ENCODE measurements at regions not wholly inside any gene's neighbourhood (a gene's known extent, or its start where the extent isn't known, plus 50 kb on each side); places are given as distances from the start of the nearest gene placed in this dataset.

GRCh38 chr3:118171236-118171852, 863.3 kb downstream of the IGSF11 start:
- Histone ChIP-seq H3K4me3 (ENCODE audit: low read length) (no peak overlapping the region), H3K36me3 (ENCODE audit: control insufficient read depth, insufficient read depth, low read length) (no peaks in the 10 kb centered on the region), H3K9ac (ENCODE audit: low read length) (no peak overlapping the region), H3K9me3 (ENCODE audit: control insufficient read depth, low read length) (no peaks in the 10 kb centered on the region), H3K27me3 (ENCODE audit: control insufficient read depth, insufficient read depth, low read length) (no peaks in the 10 kb centered on the region), H3K4me1 (ENCODE audit: control insufficient read depth, insufficient read depth, low read length) (no peaks in the 10 kb centered on the region)

DNA sequence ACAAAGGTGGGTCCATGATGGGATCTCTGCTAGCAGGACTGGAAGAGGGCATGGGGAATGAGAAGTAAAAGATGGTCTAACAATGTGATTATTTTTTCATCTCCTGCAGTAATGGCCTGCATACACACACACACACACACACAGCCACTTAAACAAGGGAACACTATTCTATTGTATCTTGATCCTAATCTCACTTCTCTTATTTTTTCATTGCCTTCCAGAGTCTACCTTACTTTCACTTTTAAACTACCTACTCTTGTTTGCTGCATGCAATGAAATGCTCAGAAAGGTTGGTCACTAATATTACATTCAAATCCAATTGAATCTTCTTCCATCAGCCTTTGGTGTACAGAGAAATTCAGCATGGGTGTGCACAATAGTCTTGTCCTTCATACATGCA, 853.8 kb downstream of the IGSF11 start:
- no peaks in the 10 kb centered on the region for H3K36me3 ChIP-seq (ENCODE audit: control insufficient read depth, insufficient read depth, low read length)
- H3K9ac ChIP-seq (ENCODE audit: low read length): no peak overlapping the region
- H3K4me3 ChIP-seq (ENCODE audit: low read length): no peak overlapping the region
- no peaks in the 10 kb centered on the region for H3K4me1 ChIP-seq (ENCODE audit: control insufficient read depth, insufficient read depth, low read length)
- H3K9me3 ChIP-seq (ENCODE audit: control insufficient read depth, low read length): no peaks in the 10 kb centered on the region
- no peaks in the 10 kb centered on the region for H3K27me3 ChIP-seq (ENCODE audit: control insufficient read depth, insufficient read depth, low read length)

- Histone ChIP-seq H3K27me3 (ENCODE audit: control insufficient read depth, insufficient read depth, low read length) (no peaks in the 10 kb centered on the region), H3K9me3 (ENCODE audit: control insufficient read depth, low read length) (no peaks in the 10 kb centered on the region), H3K4me1 (ENCODE audit: control insufficient read depth, insufficient read depth, low read length) (no peaks in the 10 kb centered on the region), H3K9ac (ENCODE audit: low read length) (no peak overlapping the region), H3K36me3 (ENCODE audit: control insufficient read depth, insufficient read depth, low read length) (no peaks in the 10 kb centered on the region), H3K4me3 (ENCODE audit: low read length) (no peak overlapping the region)
These were observed 853.4 kb downstream of the IGSF11 start for GRCh38 chr3:118181274-118181673.

- no peaks in the 10 kb centered on the region for H3K27me3 ChIP-seq (ENCODE audit: control insufficient read depth, insufficient read depth, low read length)
- H3K9ac ChIP-seq (ENCODE audit: low read length): no peak overlapping the region
- no peak overlapping the region for H3K4me3 ChIP-seq (ENCODE audit: low read length)
- H3K4me1 ChIP-seq (ENCODE audit: control insufficient read depth, insufficient read depth, low read length): no peaks in the 10 kb centered on the region
- H3K36me3 ChIP-seq (ENCODE audit: control insufficient read depth, insufficient read depth, low read length): no peaks in the 10 kb centered on the region
- H3K9me3 ChIP-seq (ENCODE audit: control insufficient read depth, low read length): no peaks in the 10 kb centered on the region
These were observed 848.6 kb downstream of the IGSF11 start for GRCh38 chr3:118186051-118186450.

- Histone ChIP-seq H3K9ac (ENCODE audit: low read length) (no peak overlapping the region), H3K4me1 (ENCODE audit: control insufficient read depth, insufficient read depth, low read length) (no peaks in the 10 kb centered on the region), H3K9me3 (ENCODE audit: control insufficient read depth, low read length) (no peaks in the 10 kb centered on the region), H3K36me3 (ENCODE audit: control insufficient read depth, insufficient read depth, low read length) (no peaks in the 10 kb centered on the region), H3K27me3 (ENCODE audit: control insufficient read depth, insufficient read depth, low read length) (no peaks in the 10 kb centered on the region), H3K4me3 (ENCODE audit: low read length) (no peak overlapping the region)
These were observed 847.4 kb downstream of the IGSF11 start for GRCh38 chr3:118187221-118187620.

DNA sequence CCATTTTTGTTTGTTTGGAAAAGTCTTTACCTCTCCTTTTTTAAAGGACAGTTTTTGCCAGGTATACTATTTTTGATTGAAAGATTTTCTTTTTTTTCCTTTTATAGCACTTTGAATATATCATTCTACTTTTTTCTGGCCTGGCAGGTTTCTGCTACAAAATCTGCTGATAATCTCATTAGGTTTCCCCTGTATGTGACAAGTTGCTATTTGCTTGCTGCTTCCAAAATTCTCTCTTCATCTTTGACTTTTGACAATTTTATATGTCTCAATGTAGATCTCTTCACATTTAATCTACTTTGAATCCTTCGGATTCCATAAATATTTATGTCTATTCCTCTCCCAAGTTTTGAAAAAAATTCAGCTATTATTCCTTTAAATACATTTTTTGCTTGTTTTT, 838.5 kb downstream of the IGSF11 start:
- no peaks in the 10 kb centered on the region for H3K4me1 ChIP-seq (ENCODE audit: control insufficient read depth, insufficient read depth, low read length)
- H3K4me3 ChIP-seq (ENCODE audit: low read length): no peak overlapping the region
- H3K36me3 ChIP-seq (ENCODE audit: control insufficient read depth, insufficient read depth, low read length): no peaks in the 10 kb centered on the region
- no peak overlapping the region for H3K9ac ChIP-seq (ENCODE audit: low read length)
- H3K9me3 ChIP-seq (ENCODE audit: control insufficient read depth, low read length): no peaks in the 10 kb centered on the region
- H3K27me3 ChIP-seq (ENCODE audit: control insufficient read depth, insufficient read depth, low read length): no peaks in the 10 kb centered on the region

GRCh38 chr3:118199044-118199443, 835.6 kb downstream of the IGSF11 start:
- H3K9me3 ChIP-seq (ENCODE audit: control insufficient read depth, low read length): no peaks in the 10 kb centered on the region
- H3K27me3 ChIP-seq (ENCODE audit: control insufficient read depth, insufficient read depth, low read length): no peaks in the 10 kb centered on the region
- no peak overlapping the region for H3K4me3 ChIP-seq (ENCODE audit: low read length)
- no peaks in the 10 kb centered on the region for H3K4me1 ChIP-seq (ENCODE audit: control insufficient read depth, insufficient read depth, low read length)
- no peaks in the 10 kb centered on the region for H3K36me3 ChIP-seq (ENCODE audit: control insufficient read depth, insufficient read depth, low read length)
- no peak overlapping the region for H3K9ac ChIP-seq (ENCODE audit: low read length)

- H3K9me3 ChIP-seq (ENCODE audit: control insufficient read depth, low read length): no peaks in the 10 kb centered on the region
- no peaks in the 10 kb centered on the region for H3K27me3 ChIP-seq (ENCODE audit: control insufficient read depth, insufficient read depth, low read length)
- H3K4me1 ChIP-seq (ENCODE audit: control insufficient read depth, insufficient read depth, low read length): no peaks in the 10 kb centered on the region
- no peak overlapping the region for H3K4me3 ChIP-seq (ENCODE audit: low read length)
- H3K9ac ChIP-seq (ENCODE audit: low read length): no peak overlapping the region
- no peaks in the 10 kb centered on the region for H3K36me3 ChIP-seq (ENCODE audit: control insufficient read depth, insufficient read depth, low read length)
These were observed 830.5 kb downstream of the IGSF11 start for GRCh38 chr3:118204052-118204656.

GRCh38 chr3:118207271-118207670, 827.4 kb downstream of the IGSF11 start:
- no peak overlapping the region for H3K4me3 ChIP-seq (ENCODE audit: low read length)
- no peaks in the 10 kb centered on the region for H3K4me1 ChIP-seq (ENCODE audit: control insufficient read depth, insufficient read depth, low read length)
- no peaks in the 10 kb centered on the region for H3K9me3 ChIP-seq (ENCODE audit: control insufficient read depth, low read length)

GRCh38 chr3:118208642-118209041, 826.0 kb downstream of the IGSF11 start:
- no peaks in the 10 kb centered on the region for H3K9me3 ChIP-seq (ENCODE audit: control insufficient read depth, low read length)
- H3K4me1 ChIP-seq (ENCODE audit: control insufficient read depth, insufficient read depth, low read length): no peaks in the 10 kb centered on the region
- no peak overlapping the region for H3K4me3 ChIP-seq (ENCODE audit: low read length)
- H3K36me3 ChIP-seq (ENCODE audit: control insufficient read depth, insufficient read depth, low read length): no peaks in the 10 kb centered on the region
- no peak overlapping the region for H3K9ac ChIP-seq (ENCODE audit: low read length)
- no peaks in the 10 kb centered on the region for H3K27me3 ChIP-seq (ENCODE audit: control insufficient read depth, insufficient read depth, low read length)

More at GRCh38 chr3:118207271-118207670, 827.4 kb downstream of the IGSF11 start:
- no peaks in the 10 kb centered on the region for H3K36me3 ChIP-seq (ENCODE audit: control insufficient read depth, insufficient read depth, low read length)
- no peak overlapping the region for H3K9ac ChIP-seq (ENCODE audit: low read length)
- no peaks in the 10 kb centered on the region for H3K27me3 ChIP-seq (ENCODE audit: control insufficient read depth, insufficient read depth, low read length)

- no peak overlapping the region for H3K4me3 ChIP-seq (ENCODE audit: low read length)
- H3K36me3 ChIP-seq (ENCODE audit: control insufficient read depth, insufficient read depth, low read length): no peaks in the 10 kb centered on the region
- no peaks in the 10 kb centered on the region for H3K4me1 ChIP-seq (ENCODE audit: control insufficient read depth, insufficient read depth, low read length)
- H3K9ac ChIP-seq (ENCODE audit: low read length): no peak overlapping the region
- H3K9me3 ChIP-seq (ENCODE audit: control insufficient read depth, low read length): no peaks in the 10 kb centered on the region
- H3K27me3 ChIP-seq (ENCODE audit: control insufficient read depth, insufficient read depth, low read length): no peaks in the 10 kb centered on the region
These were observed 820.8 kb downstream of the IGSF11 start for GRCh38 chr3:118213892-118214291.

GRCh38 chr3:118226206-118226605, 808.4 kb downstream of the IGSF11 start:
- H3K4me1 ChIP-seq (ENCODE audit: control insufficient read depth, insufficient read depth, low read length): no peaks in the 10 kb centered on the region
- no peaks in the 10 kb centered on the region for H3K9me3 ChIP-seq (ENCODE audit: control insufficient read depth, low read length)
- H3K4me3 ChIP-seq (ENCODE audit: low read length): no peak overlapping the region
- no peak overlapping the region for H3K9ac ChIP-seq (ENCODE audit: low read length)
- no peaks in the 10 kb centered on the region for H3K36me3 ChIP-seq (ENCODE audit: control insufficient read depth, insufficient read depth, low read length)
- H3K27me3 ChIP-seq (ENCODE audit: control insufficient read depth, insufficient read depth, low read length): no peaks in the 10 kb centered on the region

GRCh38 chr3:118227191-118227590, 807.5 kb downstream of the IGSF11 start:
- Histone ChIP-seq H3K27me3 (ENCODE audit: control insufficient read depth, insufficient read depth, low read length) (no peaks in the 10 kb centered on the region), H3K4me3 (ENCODE audit: low read length) (no peak overlapping the region), H3K9me3 (ENCODE audit: control insufficient read depth, low read length) (no peaks in the 10 kb centered on the region), H3K9ac (ENCODE audit: low read length) (no peak overlapping the region), H3K36me3 (ENCODE audit: control insufficient read depth, insufficient read depth, low read length) (no peaks in the 10 kb centered on the region), H3K4me1 (ENCODE audit: control insufficient read depth, insufficient read depth, low read length) (no peaks in the 10 kb centered on the region)

Data from mucosa of stomach (tissue), 1 donor.